Loucy (cell line): ENCODE measurements at regions not wholly inside any gene's neighbourhood (a gene's known extent, or its start where the extent isn't known, plus 50 kb on each side); places are given as distances from the start of the nearest gene placed in this dataset.

Experiments
- EZH2phosphoT487 ChIP-seq: fragments of 200-600 bp; IDR thresholded peaks from 2 replicates; pipeline ENCODE4 v1.6.1; 2018; ENCODE audit warnings: antibody characterized with exemption, mild to moderate bottlenecking, moderate library complexity, borderline replicate concordance
- TF ChIP-seq, protein P1 (sequence below): fragments of 200-600 bp; sonication (generic); conservative IDR thresholded peaks from 2 replicates; pipeline ENCODE4 v1.5.1; 2014; ENCODE audit warnings: mild to moderate bottlenecking, antibody characterized with exemption, low read length

DNA sequence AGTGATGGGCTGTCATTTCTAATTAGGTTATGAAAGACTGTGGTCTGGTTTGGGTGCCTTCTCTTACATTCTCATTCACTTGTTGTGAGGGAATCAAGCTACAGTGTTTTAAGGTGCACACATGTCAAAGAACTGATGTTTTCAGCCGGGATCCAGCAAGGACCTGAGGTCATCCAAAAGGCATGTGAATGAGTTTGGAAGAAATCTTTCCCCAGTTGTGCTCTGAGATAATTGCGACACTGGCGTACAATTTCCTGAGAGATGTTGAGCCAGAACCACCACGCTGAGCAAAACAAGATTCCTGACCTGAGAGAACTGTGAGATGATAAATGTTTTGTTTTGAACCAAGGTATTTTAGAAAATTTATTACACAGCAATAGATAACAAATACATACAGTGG, 295.3 kb upstream of the SLITRK3 start:
- TF ChIP-seq, protein P1, sequence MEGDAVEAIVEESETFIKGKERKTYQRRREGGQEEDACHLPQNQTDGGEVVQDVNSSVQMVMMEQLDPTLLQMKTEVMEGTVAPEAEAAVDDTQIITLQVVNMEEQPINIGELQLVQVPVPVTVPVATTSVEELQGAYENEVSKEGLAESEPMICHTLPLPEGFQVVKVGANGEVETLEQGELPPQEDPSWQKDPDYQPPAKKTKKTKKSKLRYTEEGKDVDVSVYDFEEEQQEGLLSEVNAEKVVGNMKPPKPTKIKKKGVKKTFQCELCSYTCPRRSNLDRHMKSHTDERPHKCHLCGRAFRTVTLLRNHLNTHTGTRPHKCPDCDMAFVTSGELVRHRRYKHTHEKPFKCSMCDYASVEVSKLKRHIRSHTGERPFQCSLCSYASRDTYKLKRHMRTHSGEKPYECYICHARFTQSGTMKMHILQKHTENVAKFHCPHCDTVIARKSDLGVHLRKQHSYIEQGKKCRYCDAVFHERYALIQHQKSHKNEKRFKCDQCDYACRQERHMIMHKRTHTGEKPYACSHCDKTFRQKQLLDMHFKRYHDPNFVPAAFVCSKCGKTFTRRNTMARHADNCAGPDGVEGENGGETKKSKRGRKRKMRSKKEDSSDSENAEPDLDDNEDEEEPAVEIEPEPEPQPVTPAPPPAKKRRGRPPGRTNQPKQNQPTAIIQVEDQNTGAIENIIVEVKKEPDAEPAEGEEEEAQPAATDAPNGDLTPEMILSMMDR, result no peak
- TF ChIP-seq EZH2phosphoT487, result no peak
